NCI-H510A (cell line): ENCODE measurements at regions not wholly inside any gene's neighbourhood (a gene's known extent, or its start where the extent isn't known, plus 50 kb on each side); places are given as distances from the start of the nearest gene placed in this dataset.

Experiments used
- DNase-seq: peaks from one replicate; lab custom pipeline; 2025; lab: John Stamatoyannopoulos, UW

DNA sequence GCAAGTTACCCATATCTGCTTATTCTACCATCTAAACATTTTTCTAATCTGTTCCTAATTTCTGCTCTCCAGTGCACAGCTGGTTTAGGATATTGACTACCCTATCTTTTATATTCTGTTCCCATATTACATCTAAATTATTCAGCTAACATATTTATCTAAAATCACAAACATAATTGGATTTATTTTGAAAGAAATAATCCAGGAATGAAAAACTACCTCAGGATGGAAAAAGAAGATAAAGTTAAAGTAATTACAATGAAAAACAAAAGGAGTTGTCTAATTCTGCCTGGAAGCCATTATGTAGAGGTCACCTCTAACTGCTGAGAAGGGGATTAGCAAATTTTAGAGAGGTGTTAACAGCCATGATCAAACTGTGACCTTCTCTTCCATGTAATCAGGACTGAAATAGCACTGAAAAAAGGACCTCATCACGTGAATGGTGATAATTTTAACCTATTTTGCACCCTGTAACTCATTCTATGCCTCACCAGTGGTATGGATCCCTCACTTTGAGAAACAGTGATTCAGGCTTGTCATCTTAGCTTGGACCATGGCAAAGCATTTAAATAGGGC is 653.3 kb downstream of the CDH11 start:
- DNase-seq = no peak

DNA sequence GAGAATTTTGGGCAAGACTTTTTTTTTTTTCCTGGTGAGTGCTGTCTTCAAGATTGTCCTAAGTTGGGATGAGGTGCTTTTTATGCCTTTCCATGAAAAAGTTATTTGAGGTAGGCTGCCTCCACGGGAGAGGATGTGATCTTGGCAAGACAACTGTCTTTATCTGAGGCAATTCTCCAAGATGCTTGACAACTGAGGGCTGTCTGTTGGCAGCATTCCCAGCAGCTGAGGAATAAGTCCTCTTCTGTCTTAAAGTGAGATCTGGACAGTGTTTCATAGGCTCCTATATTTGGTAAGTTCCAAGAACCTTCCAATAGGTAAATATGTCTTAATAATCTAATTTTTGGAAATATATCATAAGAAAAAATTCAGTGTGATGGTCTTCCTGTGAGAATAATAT is 662.0 kb downstream of the CDH11 start:
- DNase-seq = no peak

GRCh38 chr16:64459402-64459801 is 662.5 kb downstream of the CDH11 start:
- DNase-seq = no peak

DNA sequence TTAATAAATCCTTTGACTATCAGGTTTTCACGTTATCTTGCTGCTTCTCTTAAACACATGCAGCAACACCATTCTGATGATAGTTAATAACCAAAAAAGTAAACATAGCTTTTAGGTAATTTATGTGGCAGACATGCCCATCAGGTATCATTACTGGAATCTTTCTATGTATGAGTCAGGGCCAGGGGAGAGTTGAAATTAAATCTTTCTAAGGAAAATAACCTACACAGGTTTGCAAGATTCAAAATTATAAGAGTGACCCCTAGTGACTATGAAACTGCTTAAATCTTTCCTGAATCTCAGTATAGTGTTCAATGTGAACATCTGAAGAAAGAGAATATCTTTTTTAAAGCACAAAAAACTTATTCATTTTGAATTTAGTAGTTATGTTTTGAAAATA is 666.6 kb downstream of the CDH11 start:
- DNase-seq = no peak

GRCh38 chr16:64453646-64454045 is 668.2 kb downstream of the CDH11 start:
- DNase-seq = no peak

DNA sequence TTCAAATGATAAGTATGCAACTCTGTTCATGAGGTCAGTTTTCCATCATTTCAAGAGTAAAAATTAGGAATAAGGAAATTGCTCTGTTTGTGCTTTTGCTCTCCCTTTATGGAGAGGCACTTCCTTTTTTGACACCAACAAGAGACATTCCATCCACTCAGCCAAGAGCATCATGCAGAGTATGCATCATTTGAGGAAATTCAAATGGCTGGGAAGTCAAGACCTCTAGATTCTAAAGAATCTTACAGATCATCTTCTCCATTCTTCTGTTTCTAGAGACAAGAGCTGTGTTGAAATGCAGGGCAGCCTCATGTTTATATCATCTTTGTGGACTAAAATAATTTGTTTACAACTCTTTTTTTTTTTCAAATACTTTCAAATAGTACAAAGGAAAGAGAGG is 669.4 kb downstream of the CDH11 start:
- DNase-seq = no peak

DNA sequence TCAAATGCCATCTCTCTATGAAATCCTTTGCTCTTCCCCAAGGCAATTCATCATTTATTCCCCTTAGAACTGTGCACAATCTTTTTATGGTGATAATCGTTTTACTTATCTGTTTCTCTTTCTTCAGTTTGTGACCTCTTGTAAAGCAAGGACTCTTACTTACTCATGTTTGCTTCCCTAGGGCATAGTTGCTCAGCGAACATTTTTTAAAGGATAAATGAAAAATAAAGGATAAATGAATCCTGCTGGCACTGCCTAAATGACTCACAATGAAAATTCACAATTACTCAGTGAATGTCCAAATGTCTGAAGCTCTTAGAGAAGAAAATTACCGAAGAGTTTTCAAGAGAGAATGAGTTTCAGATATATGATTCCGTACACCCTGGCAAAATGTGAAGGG is 671.7 kb downstream of the CDH11 start:
- no peak for DNase-seq

- DNase-seq = no peak
Measured at GRCh38 chr16:64449506-64449905, 672.4 kb downstream of the CDH11 start.

DNA sequence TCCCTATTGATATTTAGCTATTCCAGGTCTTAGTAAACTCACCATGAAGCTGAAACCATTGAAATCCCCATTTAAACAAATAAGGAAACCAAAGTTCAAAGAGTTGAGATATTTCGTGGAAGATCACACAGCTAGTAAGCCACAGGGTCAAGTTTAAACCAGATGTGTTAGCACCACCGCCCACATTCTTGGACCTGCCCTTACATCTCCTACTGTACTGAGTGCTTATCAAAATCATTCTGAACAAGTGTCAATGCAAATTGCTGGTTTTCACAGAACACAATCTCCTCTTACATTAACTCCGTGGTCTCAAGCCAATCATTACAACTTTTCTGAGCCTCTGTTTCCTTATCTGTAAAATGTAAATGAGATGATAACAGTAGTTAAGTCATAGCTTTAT is 676.2 kb downstream of the CDH11 start:
- no peak for DNase-seq

- DNase-seq = no peak
Measured at GRCh38 chr16:64445245-64445644, 676.6 kb downstream of the CDH11 start.

DNA sequence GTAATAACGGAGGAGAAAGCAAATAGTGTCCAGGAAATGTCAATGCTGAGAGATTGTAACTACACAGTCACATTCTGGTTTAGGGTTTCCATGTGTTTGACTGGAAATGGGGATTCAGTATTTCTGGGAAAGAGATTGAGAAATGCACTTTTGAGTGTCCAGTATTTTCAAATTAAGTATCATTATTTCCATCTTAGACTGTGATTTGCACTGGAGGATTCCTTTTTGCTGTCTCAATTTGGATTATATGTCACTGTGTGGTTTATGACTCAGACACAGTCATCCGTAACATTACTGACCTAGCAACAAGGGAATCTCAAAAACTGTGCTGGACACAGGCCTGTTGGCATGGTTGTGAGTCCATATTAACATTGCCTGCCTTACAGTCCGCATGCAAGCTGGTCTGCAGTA is 681.4 kb downstream of the CDH11 start:
- DNase-seq = no peak

GRCh38 chr16:64440005-64440404 is 681.9 kb downstream of the CDH11 start:
- DNase-seq = no peak

- peak; percentile 34 for DNase-seq
Measured at GRCh38 chr16:64437706-64438324, 684.0 kb downstream of the CDH11 start.

GRCh38 chr16:64434526-64435069 is 687.3 kb downstream of the CDH11 start:
- DNase-seq = peak; percentile 16

- DNase-seq = no peak
Measured at GRCh38 chr16:64428463-64429113, 693.3 kb downstream of the CDH11 start.

- no peak for DNase-seq
Measured at GRCh38 chr16:64426131-64426666, 695.7 kb downstream of the CDH11 start.

- no peak for DNase-seq
Measured at GRCh38 chr16:64425381-64425780, 696.5 kb downstream of the CDH11 start.

DNA sequence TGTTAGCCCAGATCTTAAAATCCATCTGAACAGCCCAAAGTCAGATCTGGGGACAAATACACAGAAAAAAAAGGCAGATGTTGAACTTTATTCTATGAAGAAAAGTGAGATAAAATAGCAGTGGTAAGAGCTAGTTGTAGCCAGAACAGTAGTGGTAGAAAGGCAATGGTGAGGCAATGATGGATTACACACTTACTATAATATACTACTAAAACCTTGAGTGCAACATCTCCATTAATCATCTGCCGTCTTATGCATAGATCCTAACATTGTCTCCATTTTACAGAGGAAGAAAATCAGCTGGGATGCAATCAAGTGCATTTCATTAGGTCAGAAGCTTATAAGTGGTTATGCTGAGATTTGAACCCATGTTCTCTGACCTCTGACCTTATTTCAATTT is 699.6 kb downstream of the CDH11 start:
- no peak for DNase-seq

- no peak for DNase-seq
Measured at GRCh38 chr16:64421515-64421914, 700.3 kb downstream of the CDH11 start.

GRCh38 chr16:64419832-64420231 is 702.0 kb downstream of the CDH11 start:
- no peak for DNase-seq

GRCh38 chr16:64417711-64418227 is 704.1 kb downstream of the CDH11 start:
- DNase-seq = no peak

DNA sequence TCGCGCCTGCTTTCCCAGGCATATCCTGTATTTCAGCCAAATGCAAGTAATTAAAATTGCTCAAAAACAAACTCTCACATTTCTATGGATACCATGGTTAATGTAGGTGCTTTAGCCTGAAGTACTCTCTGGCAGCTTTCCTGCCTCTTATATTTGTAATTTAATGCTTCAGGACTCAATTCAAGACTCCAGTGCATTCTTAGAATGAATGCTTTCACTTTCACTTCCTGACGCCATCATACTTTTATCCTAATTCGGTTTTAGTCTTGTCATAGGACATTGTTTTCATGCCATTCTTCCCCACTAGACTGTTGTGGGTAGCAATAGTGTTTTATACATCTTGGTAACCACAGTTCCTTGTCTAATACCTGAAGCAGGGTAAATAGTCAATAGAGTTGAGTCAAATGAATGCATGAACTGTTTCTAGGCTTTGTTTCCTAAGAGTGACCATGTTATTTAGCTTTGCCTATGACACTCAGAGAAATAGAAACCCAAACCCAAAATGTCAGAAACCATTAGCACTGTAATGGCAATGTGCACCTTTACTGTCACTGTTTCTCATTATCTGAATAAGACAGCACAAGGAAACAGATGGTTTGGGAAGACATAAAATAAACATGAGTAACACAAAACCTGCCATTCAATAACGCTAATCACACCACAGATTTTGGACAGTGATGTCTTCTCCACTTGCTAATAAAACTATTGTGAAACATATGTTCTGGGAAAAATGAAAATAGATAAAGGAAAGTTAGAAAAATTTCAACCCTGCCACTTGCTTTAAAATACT is 705.5 kb downstream of the CDH11 start:
- no peak for DNase-seq
